HG03558 (cell line): ENCODE measurements at regions not wholly inside any gene's neighbourhood (a gene's known extent, or its start where the extent isn't known, plus 50 kb on each side); places are given as distances from the start of the nearest gene placed in this dataset.

Experiments
- ATAC-seq: cut with Tn5 transposase; IDR thresholded peaks from one replicate; pipeline ENCODE4 v1.9.1; 2021; ENCODE audit warnings: moderate number of reproducible peaks; ENCODE audit not compliant: unreplicated experiment; ENCODE audit errors: extremely low read depth

DNA sequence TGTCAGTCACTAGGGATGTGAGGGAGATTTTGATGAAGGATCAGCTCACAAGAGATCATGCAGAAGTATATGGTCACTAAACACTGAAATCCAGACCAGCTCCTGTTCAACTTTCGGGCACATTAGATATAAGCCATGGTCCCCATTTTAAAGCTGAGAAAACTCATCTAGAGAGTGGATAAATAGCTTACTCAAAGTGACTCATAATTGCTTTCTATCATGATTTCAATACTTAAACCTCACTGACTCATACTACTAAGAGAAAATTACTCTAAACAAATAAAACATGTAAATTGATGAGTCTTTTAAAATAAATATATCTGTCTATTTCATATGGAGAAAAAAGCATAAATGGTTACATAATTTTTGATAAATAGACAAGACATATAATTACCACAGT lies 567.7 kb downstream of the TLR4 start:
- no peak for ATAC-seq

DNA sequence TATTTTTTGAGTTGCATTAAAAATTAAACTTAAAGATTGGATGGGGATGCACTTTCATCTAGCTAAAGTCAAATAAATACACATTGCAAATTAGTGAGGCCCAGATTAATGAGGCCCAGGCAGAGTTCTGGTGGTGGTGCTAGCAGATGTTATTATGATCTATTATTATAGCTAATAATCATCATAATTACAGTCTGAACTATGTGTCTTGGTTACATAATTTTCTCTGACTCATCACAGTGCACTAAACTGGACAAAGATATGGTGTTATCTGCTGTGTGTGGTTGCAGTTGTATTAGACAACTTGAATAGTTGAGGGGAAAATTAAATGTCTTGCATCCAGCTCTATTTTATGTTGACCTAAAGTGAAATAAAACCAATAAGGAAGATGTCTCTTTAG lies 568.8 kb downstream of the TLR4 start:
- no peak for ATAC-seq

DNA sequence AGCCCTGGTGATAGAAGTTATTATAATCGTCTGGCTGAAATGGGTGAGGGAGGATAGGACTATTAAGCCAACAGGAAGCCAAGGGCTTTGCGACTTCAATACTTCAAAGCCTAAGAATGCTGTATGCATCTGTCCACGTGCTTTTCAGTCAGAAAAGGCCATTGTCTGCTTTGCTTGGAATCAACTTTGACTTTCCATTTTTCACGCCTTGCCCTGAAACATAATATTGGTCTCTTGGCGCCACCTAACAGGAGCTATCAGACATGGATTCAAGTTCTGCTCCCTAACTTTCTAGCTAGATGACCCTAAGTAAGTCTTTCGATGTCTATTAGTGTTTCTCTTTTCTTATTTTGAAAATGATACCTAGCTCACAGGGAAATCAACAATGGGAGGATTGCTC lies 572.6 kb downstream of the TLR4 start:
- no peak for ATAC-seq

DNA sequence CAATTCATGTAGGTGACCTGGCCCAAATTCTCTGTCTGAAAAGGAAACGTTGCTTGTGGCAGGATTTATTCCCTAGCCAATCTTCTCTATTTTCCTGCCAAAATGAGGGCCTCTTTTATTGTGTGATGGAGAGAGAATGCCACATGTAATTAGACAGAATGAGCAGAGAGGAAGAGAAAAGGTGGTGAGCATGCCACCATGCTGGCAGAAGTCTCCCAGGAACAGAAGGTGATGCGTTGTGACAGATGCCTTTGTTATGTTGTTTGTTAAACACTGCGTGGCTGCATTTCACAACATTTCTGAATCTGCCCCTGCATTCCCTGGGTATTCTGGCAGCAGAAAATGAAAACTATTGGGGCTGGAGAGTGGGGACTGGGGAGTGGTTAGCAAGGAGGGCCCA lies 577.6 kb downstream of the TLR4 start:
- no peak for ATAC-seq

DNA sequence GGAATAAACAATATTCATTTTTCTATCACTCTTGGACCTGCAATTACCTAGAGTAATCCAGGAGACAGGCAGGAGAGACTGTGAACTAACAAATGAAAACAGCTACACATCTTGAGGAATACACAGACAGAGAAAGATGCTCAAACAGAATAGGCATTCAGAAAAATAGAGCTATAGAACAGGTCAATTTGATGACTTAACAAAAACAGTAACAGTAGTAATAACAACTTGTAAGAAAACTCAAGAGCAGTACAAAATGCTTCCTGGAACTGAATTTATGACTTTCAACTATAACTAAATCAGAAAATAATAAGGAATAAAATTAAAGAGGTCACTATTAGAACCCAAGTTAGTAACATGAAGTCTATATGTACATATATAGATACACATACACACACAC lies 579.3 kb downstream of the TLR4 start:
- no peak for ATAC-seq

DNA sequence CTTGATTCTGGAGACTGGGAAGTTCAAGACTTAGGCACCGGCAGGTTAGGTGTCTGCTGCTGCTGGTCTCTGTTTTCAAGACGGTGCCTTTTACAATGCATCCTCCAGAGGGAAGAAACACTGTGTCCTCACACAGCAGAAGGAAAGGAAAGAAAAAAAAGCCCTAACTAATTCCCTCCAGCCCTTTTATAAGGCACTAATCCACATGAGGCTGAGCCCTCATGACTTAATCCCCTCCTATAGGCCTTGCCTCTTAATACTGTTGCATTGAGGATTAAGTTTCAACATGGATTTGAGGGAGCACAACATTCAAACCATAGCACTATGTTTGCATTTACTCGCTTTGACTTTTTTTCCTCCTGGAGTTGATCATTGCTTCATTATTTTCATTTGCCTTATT lies 585.9 kb downstream of the TLR4 start:
- ATAC-seq: no peak

DNA sequence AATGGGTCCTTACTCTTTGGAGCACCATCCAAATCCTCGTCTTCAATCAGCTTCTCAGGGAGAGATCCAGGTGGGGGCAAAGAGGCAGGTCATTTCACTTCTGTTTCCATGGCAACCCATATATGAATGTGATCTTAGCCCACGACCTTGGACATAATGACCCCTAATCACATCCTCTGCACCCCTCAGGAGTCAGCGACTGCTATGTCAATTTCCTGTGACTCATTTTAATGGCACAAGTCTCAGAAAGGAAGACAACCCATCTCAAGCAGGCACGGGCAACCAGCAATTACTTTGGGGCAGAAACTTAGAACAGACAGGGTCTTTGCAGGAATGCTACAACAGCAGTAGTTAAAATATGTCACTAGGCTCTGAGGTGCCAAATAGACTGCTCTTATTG lies 591.2 kb downstream of the TLR4 start:
- ATAC-seq: no peak

DNA sequence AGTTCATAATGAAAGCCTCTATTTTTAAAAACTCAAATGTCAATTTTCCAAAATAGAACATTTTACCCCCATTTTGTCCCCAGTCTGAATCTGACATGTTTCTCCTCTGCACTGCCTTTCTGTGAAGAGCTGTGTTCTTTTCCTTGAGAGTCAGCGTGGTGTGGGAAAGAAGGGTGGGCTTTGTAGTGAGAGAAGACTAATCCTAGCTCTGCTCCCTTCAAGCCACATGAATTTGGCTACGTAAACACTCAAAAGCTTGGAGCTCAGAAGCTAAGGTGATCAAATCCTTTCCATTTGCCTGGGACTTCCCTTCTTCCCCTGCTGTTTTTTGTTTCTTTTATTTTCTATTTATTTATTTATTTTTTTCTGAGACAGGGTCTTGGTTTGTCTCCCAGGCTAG lies 598.5 kb downstream of the TLR4 start:
- no peak for ATAC-seq

DNA sequence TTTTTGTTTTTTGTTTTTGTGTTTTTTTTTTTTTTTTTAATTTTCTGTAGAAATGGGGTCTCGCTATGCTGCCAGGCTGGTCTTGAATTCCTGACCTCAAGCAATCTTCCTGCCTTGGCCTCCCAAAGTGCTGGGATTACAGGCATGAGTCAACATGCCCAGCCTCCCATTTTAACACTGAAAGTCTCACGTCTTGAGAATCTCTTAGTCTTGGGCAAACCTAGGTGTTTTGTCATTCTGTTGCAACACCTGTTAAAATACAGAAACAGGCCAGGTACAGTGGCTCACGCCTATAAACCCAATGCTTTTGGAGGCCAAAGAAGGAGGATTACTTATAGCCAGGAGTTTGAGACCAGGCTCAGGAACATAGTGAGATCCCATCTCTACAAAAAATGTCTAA lies 599.0 kb downstream of the TLR4 start:
- no peak for ATAC-seq

DNA sequence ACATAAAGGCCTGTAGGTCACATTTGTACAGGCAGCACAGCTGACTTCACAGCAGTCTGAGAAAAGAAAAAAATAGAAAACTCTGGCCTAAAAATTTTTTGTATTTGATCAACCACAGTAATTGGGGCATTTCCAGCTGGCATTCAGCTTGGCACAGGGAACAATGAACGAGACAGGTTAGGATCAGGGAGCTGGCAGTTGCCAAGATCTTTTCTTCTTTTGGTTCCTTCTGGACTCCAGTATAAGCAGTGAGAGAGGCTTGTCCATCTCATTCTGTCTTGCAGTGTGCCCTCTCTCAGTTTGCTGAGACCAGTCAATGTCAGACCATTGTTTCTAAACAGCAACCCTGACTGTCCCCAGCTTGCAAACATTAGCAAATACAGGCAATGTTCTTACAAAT lies 601.1 kb downstream of the TLR4 start:
- no peak for ATAC-seq

DNA sequence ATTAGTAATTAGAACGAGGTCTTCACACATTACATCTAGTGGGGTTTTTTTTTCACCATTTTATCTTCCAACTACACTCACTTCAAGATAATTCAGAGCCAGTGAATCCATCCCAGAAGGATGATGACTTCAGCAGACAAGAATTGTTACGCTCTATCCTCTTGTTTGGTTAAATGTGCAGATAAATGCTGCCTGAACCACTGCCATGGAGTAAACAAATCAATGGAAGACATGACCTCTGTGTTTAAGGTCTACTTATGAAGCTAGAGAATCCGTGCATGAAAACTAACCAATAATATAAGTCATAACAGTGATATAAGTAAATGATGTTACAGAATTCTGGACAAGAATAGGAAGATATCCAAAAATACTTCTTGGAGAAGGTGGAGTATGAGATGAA lies 602.6 kb downstream of the TLR4 start:
- ATAC-seq: no peak

DNA sequence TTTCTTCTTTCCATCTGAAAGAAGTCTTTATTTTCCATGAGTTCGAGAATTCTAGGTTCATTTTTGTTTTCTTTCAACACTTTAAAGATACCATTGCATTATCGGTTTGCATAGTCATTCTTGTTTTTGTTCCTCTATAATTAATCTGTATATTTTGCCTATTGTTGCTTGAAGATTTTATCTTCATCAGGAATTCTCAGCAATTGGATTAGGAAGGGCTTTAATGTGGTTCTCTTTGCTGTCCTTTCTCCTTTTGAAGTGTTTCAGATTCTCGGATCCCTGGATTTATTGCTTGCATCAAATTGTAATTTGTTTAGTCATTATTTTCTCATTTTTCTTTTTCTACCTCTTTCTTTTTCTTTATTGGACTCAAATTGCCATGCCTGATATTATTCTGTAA lies 609.8 kb downstream of the TLR4 start:
- ATAC-seq: no peak

DNA sequence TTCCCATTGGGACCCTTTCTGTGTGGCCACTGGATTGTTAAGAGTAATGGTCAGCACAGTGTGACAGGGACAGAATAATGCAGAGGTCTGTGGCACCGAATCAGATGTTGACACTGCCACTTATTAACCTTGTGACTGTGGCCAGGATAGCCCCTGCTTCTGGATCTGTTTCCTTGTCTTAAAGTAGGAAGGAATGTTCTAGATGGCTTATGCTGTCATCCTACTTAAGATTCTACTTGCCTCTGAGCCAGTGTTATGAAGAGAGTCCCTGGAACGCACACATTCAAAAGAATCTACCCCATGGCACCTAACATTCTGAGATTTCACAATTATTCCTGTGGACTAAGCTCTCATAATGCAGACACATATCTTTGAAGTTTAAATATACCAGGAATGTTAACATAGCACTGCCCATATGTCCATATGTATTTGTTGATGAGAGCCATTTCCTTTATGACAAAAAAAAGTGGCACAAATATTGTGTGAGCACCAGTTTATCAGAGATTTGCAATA lies 612.7 kb downstream of the TLR4 start:
- no peak for ATAC-seq

DNA sequence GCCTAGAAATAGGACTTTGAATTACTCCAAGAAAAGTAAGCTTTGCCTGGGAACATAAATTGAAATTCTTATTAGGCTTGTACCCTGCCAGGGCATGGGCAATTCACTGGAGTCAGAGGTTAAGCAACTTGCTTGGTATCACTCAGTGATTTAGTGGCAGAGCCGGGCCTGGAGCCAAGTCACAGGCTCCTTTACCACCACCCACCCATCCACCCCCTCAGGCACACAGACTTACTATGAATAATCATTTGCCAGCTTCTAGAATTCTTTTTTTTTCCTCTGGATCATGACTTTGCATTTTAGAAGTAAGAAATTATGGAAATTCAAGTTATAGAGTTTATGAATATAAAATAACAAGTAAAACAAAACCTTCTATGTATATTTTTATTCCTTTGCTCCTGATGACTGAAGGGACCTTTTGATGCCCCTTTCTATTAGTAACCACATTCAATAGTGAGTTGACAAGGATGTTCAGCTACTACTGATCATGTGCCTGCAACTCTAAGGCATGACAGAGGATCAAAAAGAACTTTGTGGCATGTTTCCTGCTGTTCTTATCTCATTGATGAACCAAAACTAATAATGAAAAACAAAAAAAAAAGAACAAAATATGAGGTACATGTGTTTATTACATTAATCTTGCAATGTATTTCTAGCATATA lies 614.7 kb downstream of the TLR4 start:
- ATAC-seq: no peak

DNA sequence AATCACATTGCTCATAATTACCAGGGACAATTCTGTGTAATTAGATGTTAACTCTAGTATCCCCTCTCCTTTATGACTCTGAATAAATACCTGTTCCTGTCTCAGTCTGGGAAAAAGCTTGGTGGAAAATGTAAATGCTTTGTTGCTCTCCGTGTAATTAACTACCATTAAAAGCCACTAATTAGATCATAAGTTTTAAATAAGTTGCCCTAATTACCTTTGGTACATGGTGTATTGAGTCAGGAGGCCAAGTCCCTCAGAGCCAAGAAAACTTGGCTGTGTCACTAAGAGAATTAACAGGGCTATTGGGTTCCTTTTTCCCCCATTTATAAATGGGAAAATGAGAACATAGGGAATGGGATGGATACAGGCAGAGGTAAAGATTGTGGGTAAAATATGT lies 617.6 kb downstream of the TLR4 start:
- no peak for ATAC-seq

DNA sequence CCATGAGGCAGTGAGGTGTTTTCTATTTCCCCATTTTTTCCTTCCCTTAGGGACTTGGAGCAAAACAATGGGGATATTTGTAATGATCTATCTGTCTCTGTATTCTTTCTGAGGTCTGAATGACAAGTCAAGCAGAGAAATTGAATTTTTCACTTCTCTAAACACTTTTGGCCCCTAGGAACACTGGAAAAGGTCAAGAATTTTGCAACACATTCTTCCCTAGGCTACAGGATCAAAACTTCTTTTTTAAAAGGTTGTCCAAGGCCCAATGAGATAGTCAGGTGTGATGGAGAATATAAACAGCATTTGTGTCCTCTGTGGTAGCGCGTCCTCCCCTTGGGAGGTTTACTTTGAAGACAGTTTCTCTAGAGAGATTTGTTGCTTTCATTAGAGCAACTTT lies 620.5 kb downstream of the TLR4 start:
- no peak for ATAC-seq

DNA sequence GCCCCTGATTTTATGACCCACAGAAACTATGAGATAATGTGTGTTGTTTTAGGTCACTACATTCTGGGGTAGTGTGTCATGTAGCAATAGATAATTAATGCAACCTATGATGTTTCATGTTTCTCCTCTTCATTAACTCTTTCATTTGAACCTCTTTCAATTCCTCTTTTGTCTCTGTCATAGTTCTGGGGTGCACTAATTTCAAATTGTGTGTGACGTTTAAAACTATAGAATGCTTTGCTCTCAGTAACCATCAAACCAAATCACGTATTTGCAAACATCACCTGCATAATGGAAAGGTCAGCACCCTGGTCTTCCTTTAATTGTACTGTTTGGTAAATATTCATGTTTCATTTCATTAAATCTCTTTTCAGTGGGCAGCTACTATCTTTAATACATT lies 621.6 kb downstream of the TLR4 start:
- no peak for ATAC-seq

DNA sequence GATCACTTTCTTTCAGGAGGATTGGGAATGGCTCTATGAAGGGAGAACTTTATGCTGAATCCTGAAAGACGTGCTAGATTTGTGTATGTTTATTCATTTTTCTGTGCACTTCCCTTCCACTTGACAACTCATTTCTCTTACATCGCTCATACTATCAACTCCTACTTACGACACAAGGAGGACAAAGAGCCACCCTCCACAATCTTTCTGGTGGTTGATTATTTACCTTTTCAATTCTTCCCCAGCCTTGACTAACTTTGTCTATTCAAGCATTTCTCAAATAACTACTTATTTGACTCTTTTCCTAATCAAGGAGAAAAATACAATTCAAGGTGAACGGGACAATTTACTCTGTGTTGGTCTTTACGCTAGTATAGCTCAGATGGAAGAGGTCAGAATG lies 622.1 kb downstream of the TLR4 start:
- ATAC-seq: no peak

DNA sequence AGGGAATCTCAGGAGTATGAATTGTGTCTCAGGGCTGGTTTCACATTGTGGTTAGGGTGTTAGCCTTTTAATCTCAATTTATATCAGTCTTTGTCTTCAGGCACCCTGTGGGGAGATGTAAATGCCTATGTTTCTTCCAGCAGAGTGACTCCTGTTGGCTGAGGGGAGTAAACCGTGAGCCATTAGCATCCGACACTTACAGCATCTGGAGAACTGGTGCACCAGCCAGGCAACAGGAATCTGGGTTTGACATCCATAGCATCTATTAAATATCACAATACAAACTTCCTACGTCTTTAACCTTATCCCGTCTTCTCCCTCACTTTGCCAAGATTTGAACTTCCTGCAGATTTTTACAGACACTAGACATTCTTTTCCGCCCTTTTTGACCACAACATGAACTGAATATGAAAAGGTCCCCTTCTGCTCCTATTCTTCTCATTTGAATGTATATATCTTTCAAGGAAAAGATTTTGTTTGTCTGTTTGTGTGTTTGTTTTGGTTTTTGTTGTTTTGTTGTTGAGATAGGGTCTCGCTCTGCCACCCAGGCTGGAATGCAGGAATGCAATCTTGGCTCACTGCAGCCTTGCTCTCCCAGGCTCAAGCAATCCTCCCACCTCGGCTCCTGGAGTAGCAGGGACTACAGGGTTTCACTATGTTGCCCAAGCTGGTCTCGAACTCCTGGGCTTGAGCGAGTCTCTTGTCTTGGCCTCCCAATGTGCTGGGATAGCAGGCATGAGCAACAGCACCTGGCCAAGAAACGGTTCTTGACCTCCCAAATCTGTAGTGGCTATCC lies 626.2 kb downstream of the TLR4 start:
- ATAC-seq: no peak

DNA sequence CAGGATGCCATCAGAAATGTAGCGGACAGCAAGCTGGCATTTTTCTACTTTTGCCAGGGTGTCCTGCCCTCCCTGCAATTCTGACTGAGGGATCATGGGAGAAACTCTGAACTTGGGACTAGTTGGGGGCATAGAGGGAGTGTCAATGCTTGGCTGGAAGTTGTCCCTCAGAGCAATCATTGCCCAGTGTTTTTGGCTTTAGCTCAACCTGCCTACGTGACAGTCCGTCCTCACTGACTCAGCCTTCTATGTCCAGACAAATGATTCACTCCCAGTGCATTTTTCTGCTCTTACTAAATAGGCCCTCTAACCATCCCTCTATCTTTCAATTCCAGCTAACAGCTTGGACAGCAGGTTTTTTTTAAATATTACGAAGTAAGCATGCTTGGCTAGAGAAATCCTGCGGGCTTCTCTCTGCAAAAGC lies 627.4 kb downstream of the TLR4 start:
- no peak for ATAC-seq

DNA sequence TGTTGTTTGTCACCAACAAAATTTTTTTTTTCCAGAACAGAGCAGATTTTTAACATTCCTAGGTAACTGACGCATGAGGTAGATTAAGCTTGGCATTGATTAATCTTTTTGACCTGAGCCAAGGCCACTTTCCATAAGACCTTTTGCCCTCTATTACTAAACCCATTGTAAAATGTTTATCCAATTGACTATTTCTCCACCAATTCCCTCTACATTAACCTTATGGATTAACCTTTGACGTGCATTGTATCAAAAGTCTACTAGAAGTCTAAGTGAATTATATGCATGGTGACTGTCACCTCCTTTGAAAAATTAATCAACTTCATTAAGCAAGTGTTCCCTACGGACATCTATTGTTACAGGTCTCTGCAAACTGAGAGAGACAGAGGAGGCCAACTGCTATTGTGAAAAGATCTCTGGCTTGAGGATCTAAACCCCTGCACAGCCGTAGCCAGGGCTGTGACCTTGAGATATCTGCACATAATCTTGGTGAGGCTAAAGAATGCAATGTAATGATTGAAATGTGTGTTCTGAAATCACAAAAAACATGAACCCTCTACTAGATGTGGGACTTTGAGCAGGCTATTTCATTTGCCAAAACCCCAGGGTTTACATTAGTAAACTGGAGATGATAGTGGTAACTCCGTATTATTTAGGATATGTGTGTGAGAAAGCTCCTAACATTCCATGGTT lies 632.2 kb downstream of the TLR4 start:
- ATAC-seq: no peak
